A673 (cell line): ENCODE measurements at regions not wholly inside any gene's neighbourhood (a gene's known extent, or its start where the extent isn't known, plus 50 kb on each side); places are given as distances from the start of the nearest gene placed in this dataset.

Experiments used
- CTCF ChIP-seq: fragments of 300-800, 200-600 bp; sonication (generic); conservative IDR thresholded peaks from 2 replicates; pipeline ENCODE4 v1.5.1; 2017; ENCODE audit warnings: low read depth, mild to moderate bottlenecking, antibody characterized with exemption, low read length, moderate library complexity, mixed read lengths
- EZH2 ChIP-seq: fragments of 200-600 bp; sonication (generic); IDR thresholded peaks from 2 replicates; pipeline ENCODE4 v1.6.1; 2017; ENCODE audit warnings: borderline replicate concordance, low read depth, mild to moderate bottlenecking, mixed read lengths, antibody characterized with exemption, low read length; ENCODE audit not compliant: poor library complexity, severe bottlenecking

DNA sequence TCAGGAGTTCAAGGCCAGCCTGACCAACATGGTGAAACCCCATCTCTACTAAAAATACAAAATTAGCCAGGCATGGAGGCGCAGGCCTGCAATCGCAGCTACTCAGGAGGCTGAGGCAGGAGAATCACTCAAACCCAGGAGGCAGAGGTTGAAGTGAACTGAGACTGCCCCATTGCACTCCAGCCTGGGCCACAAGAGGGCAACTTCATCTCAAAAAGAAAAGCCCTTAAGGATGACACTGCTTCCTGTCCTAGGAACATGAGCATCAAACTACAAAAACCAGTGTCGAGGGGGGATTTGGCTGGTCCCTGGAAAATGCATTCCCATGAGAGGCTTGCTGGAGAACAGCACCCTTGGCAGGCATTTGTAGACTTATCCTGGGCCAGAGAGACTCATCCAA is 449.5 kb upstream of the PSMD7 start:
- no peak for TF ChIP-seq EZH2
- no peak for TF ChIP-seq CTCF
